Retina (tissue), 1 donor: ENCODE measurements at regions not wholly inside any gene's neighbourhood (a gene's known extent, or its start where the extent isn't known, plus 50 kb on each side); places are given as distances from the start of the nearest gene placed in this dataset.

Source experiments
- DNase-seq: peaks from one replicate; pipeline ENCODE4 v3.0.0-alpha.2; 2016

DNA sequence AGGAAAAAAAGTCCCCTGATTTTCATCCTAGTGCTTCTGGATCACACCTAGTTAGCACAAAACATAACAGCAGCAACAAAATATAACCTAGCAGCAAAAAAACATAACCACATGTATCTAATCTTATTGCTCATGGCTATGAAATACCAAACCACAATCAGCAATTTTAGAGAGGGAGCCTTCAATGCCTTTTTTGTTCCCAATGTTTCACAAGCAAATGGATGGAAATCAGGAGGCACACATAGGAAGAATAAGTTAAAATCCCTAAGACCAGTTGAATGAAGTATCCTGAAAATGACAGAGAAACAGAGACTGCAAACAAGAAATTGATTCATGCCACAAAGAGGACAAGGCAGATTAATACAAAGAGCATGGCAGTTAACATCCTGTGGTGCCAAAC lies 361.6 kb downstream of the GPM6A start:
- DNase-seq: no peak

DNA sequence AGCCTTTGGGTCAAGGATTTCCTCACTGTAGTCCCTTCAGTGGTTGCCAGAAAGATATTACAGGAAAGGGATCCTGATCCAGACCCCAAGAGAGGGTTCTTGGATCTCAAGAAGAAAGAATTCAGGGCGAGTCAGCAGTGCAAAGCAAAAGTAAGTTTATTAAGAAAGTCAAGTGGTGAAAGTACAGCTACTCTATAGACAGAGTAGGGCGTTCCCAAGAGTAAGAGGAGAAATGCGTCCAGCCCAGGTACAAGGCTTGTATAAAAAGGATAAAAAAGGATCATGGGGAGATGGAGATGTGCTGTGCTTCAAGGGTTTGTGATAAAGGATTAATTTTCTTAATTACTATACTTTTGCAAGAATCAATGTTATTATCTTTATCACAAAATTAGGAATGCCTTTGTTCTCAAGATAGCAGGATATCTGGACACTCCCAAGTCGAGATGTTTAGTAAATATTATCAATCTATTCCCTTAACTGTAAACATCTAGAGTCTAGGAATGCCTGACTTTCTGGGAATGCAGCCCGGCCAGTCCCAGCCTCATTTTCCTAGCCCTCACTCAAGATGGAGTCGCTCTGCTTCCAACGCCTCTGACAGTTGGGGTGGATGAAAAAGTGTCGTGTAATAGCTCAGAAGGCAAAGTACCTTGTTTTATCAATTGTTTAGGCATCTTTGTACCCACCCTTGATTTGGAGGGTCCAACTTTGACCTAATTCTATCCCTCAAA lies 360.7 kb downstream of the GPM6A start:
- no peak for DNase-seq

DNA sequence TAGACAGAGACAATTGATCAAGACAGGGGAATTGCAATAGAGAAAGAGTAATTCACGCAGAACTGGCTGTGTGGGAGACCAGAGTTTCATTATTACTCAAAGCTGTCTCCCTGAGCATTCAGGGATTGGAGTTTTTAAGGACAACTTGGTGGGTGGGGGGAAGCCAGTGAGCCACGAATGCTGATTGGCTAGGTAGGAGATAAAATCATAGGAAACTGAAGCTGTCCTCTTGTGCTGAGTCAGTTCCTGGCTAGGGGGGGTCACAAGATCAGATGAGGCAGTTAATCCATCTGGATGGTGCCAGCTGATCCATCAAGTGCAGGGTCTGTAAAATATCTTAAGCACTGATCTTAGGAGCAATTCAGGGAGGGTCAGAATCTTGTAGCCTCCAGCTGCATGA lies 358.6 kb downstream of the GPM6A start:
- DNase-seq: no peak

DNA sequence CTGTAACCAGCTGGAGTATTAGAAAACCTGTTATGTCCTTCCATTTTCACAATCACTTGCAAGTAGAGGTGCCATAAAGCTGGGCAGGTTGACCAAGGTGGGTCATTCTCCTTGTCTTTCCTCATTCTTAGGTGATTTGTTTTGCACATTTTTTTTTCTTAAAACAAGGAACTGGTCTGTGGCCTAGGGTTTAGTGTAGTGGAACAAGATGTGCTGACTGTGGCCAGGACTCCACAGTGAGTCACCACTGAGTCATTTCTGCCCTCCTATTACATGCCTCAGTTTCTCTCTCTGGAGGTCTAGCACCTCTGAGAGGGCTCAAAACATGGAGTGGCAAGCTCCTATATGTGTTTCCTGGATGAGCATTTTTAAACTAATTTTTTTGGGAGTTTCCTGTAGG lies 355.9 kb downstream of the GPM6A start:
- no peak for DNase-seq

DNA sequence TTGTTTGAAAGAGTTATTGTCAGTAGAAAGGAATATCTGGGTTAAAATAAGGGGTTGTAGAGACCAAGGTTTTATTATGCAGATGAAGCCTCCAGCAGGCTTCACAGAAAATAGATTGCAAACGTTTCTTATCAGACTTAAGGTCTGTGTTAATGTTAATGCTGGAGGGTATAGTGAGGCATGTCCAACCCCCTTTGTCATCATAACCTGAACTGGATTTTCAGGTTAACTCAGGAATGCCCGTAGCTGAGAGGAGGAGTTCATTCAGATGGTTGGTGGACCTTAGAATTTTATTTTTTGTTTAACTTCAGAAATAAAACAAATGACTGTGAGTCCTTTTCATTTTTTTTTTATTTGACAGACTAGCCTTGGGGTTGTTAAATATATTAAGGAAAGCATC lies 354.1 kb downstream of the GPM6A start:
- DNase-seq: no peak

DNA sequence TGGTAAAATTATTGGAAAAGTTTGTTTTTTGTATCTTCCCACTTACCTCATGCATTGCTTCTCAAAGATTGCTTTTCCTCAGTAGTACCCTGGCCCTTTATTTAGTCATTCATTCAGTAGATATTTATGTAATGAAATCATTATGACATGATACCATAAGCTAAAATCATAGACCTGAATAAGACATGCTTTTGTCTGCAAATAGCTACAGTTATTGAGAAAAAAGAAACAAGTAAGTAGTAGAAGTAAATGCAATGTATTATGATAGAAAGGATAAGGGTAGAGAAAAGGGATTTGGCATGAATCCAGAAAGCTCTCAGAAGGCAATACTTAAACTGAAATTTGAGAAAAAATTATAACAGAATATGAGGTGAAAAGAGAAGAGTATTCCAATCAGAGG lies 352.5 kb downstream of the GPM6A start:
- DNase-seq: no peak

DNA sequence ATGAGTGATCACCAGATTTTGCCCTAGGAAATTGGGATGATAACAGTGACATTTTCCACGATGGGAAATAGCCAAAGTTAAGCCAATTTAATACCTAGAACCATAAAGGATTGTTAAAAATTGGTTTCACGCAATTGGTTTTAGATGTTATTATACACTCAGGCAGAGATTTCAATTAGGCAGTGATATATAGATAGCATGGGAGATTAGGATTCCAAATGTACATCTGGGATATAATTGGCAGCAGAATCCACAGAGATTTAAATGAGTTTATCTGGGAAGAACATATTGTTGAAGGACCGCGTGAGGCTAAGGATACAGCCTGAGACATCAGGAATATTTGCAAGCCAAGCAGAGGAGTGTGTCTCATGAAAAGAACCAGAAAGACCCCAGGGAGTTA lies 351.6 kb downstream of the GPM6A start:
- DNase-seq: no peak

DNA sequence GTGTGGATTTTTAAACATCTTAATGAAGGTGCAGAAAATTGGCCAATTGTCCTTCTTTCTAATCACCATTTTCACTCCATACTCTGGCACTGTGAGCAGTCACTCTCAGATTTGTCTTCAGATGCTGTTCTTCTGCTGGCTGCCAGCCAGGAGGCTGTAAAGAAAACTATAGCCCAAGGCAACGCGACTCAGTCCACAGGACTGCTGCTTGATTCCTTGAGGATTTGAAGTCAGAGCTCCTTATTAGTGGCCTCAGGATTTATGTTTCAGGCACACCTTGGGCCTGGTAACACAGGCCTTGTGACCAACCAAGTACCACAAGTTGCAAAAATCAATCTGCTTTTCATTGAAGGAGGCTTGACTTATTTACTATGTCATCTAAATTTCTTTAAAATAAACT lies 342.6 kb downstream of the GPM6A start:
- peak; percentile 4 for DNase-seq

DNA sequence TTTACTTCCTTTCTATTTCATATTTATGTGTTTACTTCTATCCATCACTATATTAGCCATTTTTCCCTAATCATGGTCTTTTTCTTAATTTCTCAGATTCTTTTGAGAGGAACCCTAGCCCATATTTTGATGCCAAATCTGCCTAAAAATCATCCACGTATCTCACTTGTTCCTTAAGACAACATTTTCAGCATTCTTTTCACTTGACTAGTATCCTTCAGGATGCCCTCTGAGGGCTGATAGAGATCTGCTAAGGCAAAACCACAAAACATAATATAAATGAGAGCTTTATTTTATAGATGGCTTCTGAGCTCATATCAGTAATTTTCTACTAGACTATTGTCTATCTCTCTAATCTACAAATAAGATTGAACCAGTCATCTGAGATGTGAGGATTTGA lies 341.9 kb downstream of the GPM6A start:
- DNase-seq: no peak

DNA sequence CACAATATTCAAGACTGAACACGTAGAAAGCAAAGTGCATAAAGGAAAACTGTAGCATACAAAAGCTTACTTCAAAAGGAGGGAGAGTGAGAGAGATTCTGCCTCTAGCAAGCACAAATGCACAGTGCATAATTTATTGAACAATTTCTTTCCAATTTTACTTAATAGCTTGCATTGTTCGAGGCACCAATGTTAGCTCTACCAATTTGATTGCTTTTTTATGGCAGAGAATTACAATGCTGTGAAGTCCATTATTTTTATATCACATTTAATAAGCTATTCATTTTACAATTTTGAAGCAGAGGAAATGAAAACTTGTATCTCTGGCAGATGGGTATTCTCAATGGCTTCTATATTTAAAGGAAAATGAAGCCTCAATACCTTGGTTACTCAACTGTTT lies 331.7 kb downstream of the GPM6A start:
- no peak for DNase-seq

DNA sequence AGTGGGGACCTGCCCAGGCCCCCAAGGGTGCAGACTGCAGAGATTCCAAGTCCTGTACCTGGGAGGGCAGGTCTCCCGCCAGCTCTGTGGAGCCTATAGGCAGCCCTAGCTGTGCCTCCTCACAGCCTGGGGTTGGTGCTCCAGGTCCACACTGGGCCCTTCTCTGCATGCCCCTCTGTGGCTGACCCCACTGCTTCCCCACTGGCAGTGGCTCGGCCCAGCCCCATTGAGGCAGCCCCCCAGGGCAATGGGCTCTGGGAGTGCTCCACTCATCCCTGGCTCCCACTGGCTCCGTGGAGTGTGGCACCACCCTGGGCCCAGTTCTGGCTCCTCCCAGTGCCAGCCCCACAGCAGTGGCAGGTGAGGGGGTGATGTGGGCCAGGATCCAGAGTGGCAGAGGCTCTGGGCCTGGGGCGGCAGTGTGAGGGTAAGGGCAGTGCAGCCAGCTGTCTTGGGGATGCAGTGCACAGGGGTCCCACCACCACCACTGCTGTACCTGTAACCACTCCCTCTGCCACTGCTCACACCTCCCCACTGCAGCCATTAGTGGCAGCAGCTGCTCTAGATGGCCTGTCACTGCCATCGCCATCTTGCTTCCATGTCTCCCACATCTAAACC lies 312.2 kb downstream of the GPM6A start:
- DNase-seq: no peak

DNA sequence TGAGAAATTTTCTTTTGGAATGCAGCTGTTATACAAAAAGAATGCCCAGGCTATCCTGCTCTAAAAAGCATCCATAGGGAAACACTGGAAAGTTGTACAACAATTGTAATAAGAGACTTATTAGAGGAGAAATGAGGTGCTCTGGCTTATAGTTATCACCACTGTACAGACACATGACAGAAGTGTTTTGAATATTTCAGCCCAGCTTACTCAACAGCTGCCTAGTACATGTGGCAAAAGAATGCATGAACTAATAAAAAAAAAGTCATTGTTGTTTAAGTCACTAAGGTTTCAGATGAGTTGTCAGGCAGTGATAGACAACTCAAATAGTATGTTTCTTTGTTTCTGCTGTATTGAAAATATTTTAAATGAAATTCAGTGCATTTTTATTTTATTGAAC lies 307.7 kb downstream of the GPM6A start:
- DNase-seq: no peak

DNA sequence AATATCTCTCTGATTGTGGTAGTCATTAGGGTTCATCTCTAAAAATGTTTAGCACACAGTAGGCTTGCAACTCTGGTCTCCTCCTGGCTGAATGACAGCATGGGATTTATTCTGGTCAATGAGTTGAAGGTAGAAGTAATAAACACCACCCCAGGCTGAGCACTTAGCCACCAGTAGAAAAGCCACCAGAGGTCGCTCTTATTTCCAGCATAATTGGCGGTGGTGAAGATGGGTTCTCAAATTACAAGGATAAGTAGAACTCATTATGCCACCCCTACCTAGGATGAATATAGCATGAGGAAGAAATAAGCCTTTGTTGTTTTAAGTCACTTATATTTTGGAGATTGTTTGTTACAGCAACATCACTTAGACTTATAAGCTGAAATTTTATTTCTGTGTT lies 302.7 kb downstream of the GPM6A start:
- DNase-seq: no peak

DNA sequence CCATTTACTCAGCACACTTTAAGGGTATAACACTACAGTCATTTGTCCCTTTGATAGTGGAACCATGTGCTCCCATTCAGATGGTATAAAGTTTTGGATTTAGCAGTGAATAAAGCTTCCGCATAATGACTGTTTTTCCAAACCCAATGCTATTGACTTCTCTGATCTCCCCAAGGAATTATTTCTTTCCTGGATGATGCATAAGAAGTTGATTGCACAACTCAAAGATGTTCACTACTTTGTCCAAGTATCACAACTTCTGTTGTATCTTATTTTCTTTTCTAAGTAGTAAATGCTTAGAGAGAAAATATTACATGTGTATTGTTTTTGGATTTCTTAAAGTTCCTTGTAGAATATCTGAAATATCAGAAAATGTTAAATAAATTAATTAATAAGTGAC lies 300.2 kb downstream of the GPM6A start:
- no peak for DNase-seq

DNA sequence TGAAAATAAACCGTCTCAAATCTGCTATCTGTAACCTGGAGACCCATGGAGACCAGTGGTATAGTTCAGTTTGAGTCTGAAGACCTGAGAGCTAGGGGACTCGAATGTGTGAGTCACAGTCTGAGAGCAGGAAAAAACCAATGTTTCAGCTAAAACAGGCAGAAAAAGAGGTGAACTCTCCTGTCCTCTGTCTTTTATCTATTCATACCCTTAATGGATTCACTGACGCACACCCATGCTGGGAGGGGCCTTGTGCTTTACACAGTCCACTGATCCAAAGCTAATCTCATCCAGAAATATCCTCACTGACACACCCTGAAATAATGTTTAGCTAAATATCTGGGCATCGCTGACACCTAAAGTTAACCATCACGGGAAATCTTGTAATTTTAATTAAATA lies 297.9 kb downstream of the GPM6A start:
- DNase-seq: no peak

DNA sequence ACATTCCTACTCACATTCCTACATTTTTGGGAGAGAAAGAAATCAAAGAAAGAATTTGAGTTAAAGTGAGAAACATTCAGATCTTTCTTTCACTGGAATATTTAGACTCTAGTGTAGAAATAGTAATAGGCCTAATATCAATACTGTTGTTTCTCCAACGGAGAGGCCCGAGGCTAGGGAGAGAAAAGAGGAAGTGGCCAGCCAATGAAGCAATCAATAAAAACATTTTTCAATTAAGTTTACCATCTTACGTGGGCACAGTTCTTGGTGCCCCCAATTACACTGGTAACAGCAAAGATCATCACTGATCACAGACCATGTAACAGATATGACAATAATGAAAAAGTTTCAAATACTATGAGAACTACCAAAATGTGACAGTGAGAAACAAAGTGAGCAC lies 281.4 kb downstream of the GPM6A start:
- no peak for DNase-seq

DNA sequence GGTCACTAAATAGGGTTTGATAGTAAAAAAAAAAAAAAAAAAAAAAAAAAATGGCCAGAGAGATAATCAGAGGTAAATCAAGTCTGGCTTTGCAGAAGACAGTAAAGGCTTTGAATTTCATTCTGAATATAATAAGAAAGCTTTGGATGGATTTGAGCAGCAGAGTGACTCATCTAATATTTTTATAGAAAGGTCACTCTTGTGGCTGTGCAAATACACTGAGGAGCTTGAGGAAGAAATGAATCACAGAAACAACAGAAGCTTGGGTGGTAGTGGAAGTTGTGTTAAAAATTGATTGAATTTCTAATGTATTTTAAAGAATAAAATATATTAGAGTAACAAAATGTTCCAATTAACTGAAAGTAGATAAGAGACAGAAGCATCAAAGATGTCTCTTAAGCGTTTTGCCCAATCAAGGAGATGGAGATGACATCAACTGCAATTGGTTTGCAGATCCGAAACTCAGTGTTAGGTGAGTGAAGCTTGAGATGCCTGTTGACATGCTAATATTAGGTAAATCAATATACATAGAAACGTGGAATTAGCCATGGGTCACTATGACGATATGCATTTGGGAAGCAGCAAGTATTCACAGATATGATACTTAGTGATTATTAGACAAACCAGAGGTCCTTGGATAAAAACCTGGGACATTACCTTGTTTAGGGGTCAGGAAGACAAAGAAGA lies 280.5 kb downstream of the GPM6A start:
- DNase-seq: no peak

DNA sequence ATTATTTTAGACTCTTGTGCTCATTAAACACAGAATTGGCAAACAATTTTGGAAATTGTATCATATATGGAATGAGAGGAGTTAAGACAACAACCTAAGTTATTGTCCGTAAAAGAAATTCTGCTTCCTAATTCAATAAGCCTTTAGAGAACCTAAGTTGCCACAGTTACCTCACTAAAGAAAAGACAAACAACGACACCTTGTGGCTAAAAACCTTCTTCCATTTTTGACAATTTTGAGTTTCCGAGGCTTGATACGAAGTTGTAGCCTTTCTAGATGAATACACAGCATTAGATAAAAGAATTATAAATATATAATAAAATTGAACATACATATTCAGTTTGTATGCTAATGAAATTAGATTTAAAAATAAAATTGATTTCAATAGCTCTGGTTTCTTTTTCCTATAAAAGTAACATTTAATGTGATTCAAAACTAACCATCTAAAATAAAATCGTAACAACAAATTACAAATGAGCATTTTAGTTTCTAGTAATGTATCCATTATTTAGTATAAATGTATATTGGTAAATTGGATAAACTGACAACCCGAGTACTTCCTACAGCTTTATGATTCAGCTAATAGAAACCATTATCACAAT lies 275.1 kb downstream of the GPM6A start:
- peak; percentile 39 for DNase-seq

DNA sequence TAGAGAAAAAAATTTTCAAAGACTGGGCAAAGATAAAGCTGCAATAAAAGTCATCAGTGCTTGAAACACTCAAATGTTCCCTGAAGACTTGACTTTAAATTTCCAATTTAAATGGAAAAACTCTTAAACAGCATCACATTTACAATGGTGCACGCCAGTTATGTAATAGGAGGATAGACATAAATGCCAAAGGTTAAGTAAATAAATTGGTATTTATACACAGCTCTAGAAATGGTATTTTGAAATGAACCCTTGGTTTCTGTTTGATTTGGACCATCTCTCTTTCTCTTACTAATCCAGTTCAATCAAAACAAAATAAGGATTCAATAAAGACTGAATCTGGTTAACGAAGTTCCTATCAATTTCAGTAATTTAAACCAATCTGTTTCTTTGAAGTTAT lies 272.6 kb downstream of the GPM6A start:
- DNase-seq: no peak

DNA sequence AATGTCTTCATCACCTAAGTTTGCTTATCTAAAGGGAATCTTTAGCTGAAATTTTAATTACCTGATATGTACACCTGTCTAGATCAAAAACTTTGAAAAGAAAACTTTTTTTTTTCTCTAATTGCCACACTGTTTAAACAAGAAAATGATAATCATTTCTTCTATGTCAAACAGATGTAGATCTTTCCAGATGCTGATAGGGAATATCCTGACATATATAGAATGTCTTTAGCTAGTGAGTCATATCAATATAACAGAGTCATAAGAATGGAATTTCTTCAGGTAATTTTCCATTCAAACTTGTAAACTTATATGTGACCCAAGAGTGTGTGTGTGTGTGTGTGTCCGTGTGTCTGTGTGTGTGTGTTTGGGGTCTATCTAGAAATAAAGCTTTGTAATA lies 271.9 kb downstream of the GPM6A start:
- no peak for DNase-seq

DNA sequence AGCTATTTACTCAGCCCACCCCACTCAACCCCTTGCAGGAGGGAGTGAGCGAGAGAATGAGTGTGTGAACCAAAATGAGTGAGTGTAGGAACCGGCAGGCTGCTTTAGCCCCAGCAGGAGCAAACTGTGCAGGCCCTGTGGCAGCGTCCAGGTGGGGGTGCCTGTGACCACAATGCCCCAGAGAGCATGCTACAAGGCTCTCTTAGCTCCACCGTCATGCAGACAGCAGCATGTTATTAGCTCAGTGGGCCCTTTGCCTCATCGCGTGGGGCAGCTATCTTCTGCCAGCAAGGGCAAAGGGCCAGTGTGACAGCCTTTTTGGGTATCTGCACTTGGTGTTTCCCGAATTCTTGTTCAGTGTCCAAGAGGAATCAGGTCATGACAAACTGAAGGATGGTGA lies 271.3 kb downstream of the GPM6A start:
- DNase-seq: no peak

DNA sequence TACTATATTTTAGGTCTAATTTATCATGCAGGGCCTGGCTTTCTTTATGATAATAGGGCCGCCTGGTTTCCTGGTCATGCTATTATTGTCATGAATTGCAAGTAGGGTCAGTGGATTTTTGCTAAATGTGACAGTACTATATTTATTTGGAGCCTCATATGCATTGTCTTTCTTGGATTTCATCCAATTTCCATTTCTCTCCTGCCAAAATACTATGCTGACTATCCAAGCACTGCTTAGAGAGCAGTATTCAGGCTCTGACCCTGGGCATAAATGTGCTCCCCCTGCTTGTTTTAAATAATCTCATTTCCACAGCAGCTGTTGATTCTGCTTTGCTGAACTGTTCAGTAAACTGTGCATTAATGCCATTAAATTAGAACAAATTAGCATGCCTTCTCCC lies 269.3 kb downstream of the GPM6A start:
- no peak for DNase-seq

DNA sequence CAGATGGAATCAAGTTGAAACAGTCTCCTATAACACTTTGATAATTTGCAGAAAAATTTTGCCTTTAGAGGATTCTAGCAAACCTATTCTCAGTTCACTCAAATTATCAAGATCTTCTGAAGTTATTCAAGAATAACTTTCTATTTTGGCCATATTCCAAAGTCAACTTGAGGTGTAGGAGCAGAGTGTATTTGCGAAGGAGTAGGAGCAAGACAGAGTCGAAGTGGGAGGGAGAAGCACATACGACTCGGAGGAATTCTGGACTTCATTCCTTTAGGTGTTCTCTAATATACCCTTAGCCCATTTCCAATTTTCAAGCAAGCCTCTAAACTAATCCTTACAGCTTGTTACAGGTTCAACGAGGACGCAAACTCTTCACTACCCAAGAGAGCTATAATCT lies 252.9 kb downstream of the GPM6A start:
- no peak for DNase-seq

DNA sequence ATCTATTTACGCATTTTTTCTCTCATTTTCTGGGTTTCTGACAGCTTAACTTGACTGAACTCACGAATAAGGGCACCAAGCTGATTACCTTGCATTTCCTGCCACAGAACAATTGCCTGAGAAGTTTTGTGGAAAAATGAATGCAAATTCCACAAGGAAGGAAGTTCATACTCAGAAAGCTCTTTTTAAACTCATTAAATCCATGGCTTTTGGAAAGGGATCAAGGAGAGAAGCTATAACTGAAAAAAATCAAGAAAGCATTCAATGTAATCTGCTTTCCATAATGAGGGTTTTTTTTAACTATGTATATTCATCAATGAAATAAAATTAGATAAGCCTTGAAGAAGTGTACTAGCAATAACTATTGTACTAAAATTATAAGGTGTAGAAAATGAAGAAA lies 252.5 kb downstream of the GPM6A start:
- no peak for DNase-seq
